ENCODE measurements at regions not wholly inside any gene's neighbourhood (a gene's known extent, or its start where the extent isn't known, plus 50 kb on each side); places are given as distances from the start of the nearest gene placed in this dataset.

DNA sequence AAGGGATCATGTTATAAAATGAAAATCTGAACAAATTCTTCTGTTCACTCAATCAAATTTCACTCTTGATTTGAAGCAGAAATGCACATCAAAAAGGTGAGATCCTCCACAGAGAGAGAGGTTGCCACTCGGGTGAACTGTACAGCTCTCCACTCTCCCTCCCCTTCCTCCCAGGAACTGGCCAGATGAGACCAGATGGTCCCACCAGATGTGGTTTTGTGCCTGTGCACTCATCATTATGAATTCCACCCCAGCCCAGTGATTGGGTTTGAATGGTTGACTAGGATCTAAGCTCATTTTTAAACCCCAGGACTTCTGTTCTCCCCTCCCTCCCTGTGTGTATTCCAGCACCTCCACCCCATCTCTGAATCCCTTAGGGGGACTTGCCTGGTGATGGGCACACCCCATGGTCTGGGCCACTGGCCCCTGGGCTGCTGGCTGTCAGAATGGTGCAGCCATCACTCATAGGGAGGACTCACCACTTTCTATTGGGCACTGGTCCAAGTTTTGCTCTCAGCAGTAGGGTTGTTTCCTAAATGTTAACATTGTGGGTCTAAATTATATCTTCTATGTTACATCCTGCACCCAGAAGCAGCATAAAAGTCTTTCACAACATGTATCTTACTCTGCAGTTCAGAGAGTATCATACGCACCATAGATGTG, 393.1 kb downstream of the TNS3 start:
- no peak overlapping the region for H2AK9ac ChIP-seq (replicated peaks; ENCODE audit: low read depth, low read length, poor library complexity)
- in situ Hi-C loops (cut with MboI; ENCODE audit: low sequenced_read_pairs) (no loop called here), dilution Hi-C loops (cut with HindIII; ENCODE audit: low sequenced_read_pairs, unreplicated experiment) (no loop called here), intact Hi-C loops (cut with micrococcal nuclease) (no loop called here)
- H3K9me1 ChIP-seq (ENCODE audit: insufficient read depth, low read length), result 0 out of 2 replicates have a peak, but pooled peaks cover 3% of the 10 kb centered on the region
- DNase-seq, result no peak
- no peak overlapping the region for H2BK15ac ChIP-seq (ENCODE audit: low read depth, low read length)
- H2BK5ac ChIP-seq (ENCODE audit: low read depth, low read length, poor library complexity, severe bottlenecking), result no peak overlapping the region
- no peaks in the 10 kb centered on the region for H3K79me1 ChIP-seq (ENCODE audit: low read depth in 1 of 2, low read length in 2 of 2)
- no peaks in the 10 kb centered on the region for H3K36me3 ChIP-seq (ENCODE audit: control insufficient read depth, insufficient read depth, low read length)
- POLR2A ChIA-PET (ENCODE audit: unreplicated experiment), result no interaction called here
- H3K4ac ChIP-seq (ENCODE audit: low read depth, low read length), result no peak overlapping the region
- H4K8ac ChIP-seq (ENCODE audit: low read depth in 2 of 2, low read length in 2 of 2), result no peak overlapping the region
- no peak overlapping the region for H2AK5ac ChIP-seq (ENCODE audit: low read depth, low read length)
- H3K27me3 ChIP-seq (ENCODE audit: control insufficient read depth, insufficient read depth, low read length), result peaks cover 57% of the 10 kb centered on the region
- H2BK20ac ChIP-seq (ENCODE audit: low read depth, low read length), result no peak overlapping the region
- TF ChIP-seq, protein P1, sequence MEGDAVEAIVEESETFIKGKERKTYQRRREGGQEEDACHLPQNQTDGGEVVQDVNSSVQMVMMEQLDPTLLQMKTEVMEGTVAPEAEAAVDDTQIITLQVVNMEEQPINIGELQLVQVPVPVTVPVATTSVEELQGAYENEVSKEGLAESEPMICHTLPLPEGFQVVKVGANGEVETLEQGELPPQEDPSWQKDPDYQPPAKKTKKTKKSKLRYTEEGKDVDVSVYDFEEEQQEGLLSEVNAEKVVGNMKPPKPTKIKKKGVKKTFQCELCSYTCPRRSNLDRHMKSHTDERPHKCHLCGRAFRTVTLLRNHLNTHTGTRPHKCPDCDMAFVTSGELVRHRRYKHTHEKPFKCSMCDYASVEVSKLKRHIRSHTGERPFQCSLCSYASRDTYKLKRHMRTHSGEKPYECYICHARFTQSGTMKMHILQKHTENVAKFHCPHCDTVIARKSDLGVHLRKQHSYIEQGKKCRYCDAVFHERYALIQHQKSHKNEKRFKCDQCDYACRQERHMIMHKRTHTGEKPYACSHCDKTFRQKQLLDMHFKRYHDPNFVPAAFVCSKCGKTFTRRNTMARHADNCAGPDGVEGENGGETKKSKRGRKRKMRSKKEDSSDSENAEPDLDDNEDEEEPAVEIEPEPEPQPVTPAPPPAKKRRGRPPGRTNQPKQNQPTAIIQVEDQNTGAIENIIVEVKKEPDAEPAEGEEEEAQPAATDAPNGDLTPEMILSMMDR (conservative IDR thresholded peaks at IDR 0.05; ENCODE audit: low read depth, low read length), result no peak
- H3K9me3 ChIP-seq (ENCODE audit: control insufficient read depth, insufficient read depth, low read length), result no peaks in the 10 kb centered on the region
- H3K23ac ChIP-seq (ENCODE audit: low read depth, low read length), result no peak overlapping the region
- no CpG with 5 or more reads among the region's 2 CpGs for WGBS, 2 experiments (ENCODE audit: extremely low coverage in 2 of 2, insufficient read length in 1 of 2)
- no peak overlapping the region for H3K18ac ChIP-seq (ENCODE audit: low read depth, low read length)
- CTCF ChIA-PET, result interaction anchor here (1.0 kb wide), 1 partner anchor 13 kb away, joined by 3 read pairs; no protein-coding TSS in a partner anchor
- no peaks in the 10 kb centered on the region for H4K20me1 ChIP-seq (ENCODE audit: insufficient read depth, low read length)
- H3K27ac ChIP-seq (ENCODE audit: insufficient read depth, low read length), result no peak overlapping the region
- no TSS peak for BruUV-seq (replicated peaks)
- H3K9ac ChIP-seq (ENCODE audit: low read depth, low read length), result no peak overlapping the region
- no peak overlapping the region for H3K14ac ChIP-seq (replicated peaks; ENCODE audit: low read depth, low read length)
- H3K4me1 ChIP-seq (ENCODE audit: control insufficient read depth, insufficient read depth, low read length), result no peaks in the 10 kb centered on the region
- no peak overlapping the region for H3K4me3 ChIP-seq (ENCODE audit: insufficient read depth, low read depth, low read length)
- no peak overlapping the region for H4K91ac ChIP-seq (ENCODE audit: insufficient read depth, low read depth, low read length)
- no peak for ATAC-seq (ENCODE audit: low read depth)
- H3K56ac ChIP-seq (ENCODE audit: extremely low read depth, insufficient read depth, low read length), result no peak overlapping the region
- H3K4me2 ChIP-seq (ENCODE audit: low read depth, low read length), result no peak overlapping the region
- no peak overlapping the region for H2AFZ ChIP-seq (replicated peaks; ENCODE audit: low read length, poor library complexity)
- H4K5ac ChIP-seq (ENCODE audit: low read depth, low read length), result no peak overlapping the region
- no peak overlapping the region for H2BK120ac ChIP-seq (ENCODE audit: low read depth, low read length)

Data from IMR-90 (cell line).